Pons (tissue), 1 donor: ENCODE measurements at regions not wholly inside any gene's neighbourhood (a gene's known extent, or its start where the extent isn't known, plus 50 kb on each side); places are given as distances from the start of the nearest gene placed in this dataset.

ENCODE experiments used
- DNase-seq: peaks from one replicate; pipeline ENCODE4 v3.0.0-alpha.2; 2016; ENCODE audit warnings: low spot score

- DNase-seq: peak; percentile 34
Measured at GRCh38 chr1:234536741-234537140, 57.8 kb upstream of the TARBP1 start.

- peak; percentile 49 for DNase-seq
Measured at GRCh38 chr1:234535763-234536515, 57.0 kb upstream of the TARBP1 start.

GRCh38 chr1:234535218-234535617 lies 56.2 kb upstream of the TARBP1 start:
- no peak for DNase-seq

- DNase-seq: peak; percentile 92
Measured at GRCh38 chr1:234533975-234534876, 55.2 kb upstream of the TARBP1 start.

GRCh38 chr1:234533034-234533891 lies 54.3 kb upstream of the TARBP1 start:
- peak; percentile 70 for DNase-seq

- peak; percentile 81 for DNase-seq
Measured at GRCh38 chr1:234532503-234532922, 53.5 kb upstream of the TARBP1 start.

GRCh38 chr1:234531151-234531635 lies 52.2 kb upstream of the TARBP1 start:
- DNase-seq: no peak

- DNase-seq: no peak
Measured at GRCh38 chr1:234530672-234531071, 51.7 kb upstream of the TARBP1 start.

- no peak for DNase-seq
Measured at GRCh38 chr1:234529950-234530237, 50.9 kb upstream of the TARBP1 start.

- no peak for DNase-seq
Measured at GRCh38 chr1:234529095-234529949, 50.3 kb upstream of the TARBP1 start.
